H1 (cell line): ENCODE measurements at regions not wholly inside any gene's neighbourhood (a gene's known extent, or its start where the extent isn't known, plus 50 kb on each side); places are given as distances from the start of the nearest gene placed in this dataset.

Experiments
- CTCF ChIA-PET: fragments of 300-600 bp; sonication (Branson Sonifier 250); formaldehyde crosslinking; loops from one replicate; lab custom pipeline; 2021; ENCODE audit not compliant: partially characterized antibody; lab: Charles Lee
- POLR2A ChIA-PET: fragments of 300-600 bp; sonication (Branson Sonifier 250); formaldehyde crosslinking; loops from one replicate; lab custom pipeline; 2021; ENCODE audit warnings: inconsistent platforms; ENCODE audit not compliant: partially characterized antibody; lab: Charles Lee
- DNase-seq, 2 experiments: peaks; one replicate each; pipeline versions ENCODE4 v3.0.0 to v3.0.0-alpha.2; 2010 to 2022; ENCODE audit warnings: low spot score in 2 of 2, low read depth in 1 of 2, mixed read lengths in 1 of 2
- FAIRE-seq: peaks from 2 replicates; lab custom pipeline; 2011; peaks lifted over from hg19 to GRCh38; lab: Jason Lieb, UNC
- H2AFZ ChIP-seq: 2 replicates; pipeline ENCODE4 v1.8.1; 2012; ENCODE audit warnings: low read length, inconsistent platforms
- H2AK5ac ChIP-seq: 2 replicates; pipeline ENCODE4 v1.6.1; 2013; ENCODE audit warnings: low read depth, low read length
- H2BK120ac ChIP-seq: replicated peaks from 2 replicates; pipeline ENCODE3; 2013; ENCODE audit warnings: low read depth, low read length, inconsistent platforms
- H2BK12ac ChIP-seq: 2 replicates; pipeline ENCODE4 v1.6.1; 2013; ENCODE audit warnings: low read depth, low read length
- H2BK15ac ChIP-seq: 2 replicates; pipeline ENCODE4 v1.6.1; 2013; ENCODE audit warnings: low read length
- H2BK20ac ChIP-seq: 2 replicates; pipeline ENCODE4 v1.6.1; 2013; ENCODE audit warnings: low read length
- H2BK5ac ChIP-seq: 2 replicates; pipeline ENCODE4 v1.6.1; 2013; ENCODE audit warnings: low read depth, low read length
- H3K14ac ChIP-seq: 2 replicates; pipeline ENCODE4 v1.6.1; 2013; ENCODE audit warnings: inconsistent platforms; ENCODE audit not compliant: insufficient read length
- H3K18ac ChIP-seq: 2 replicates; pipeline ENCODE4 v1.6.1; 2013; ENCODE audit warnings: low read length; ENCODE audit errors: extremely low read depth
- H3K23ac ChIP-seq: 2 replicates; pipeline ENCODE4 v1.6.1; 2013; ENCODE audit warnings: inconsistent platforms; ENCODE audit not compliant: insufficient read length
- H3K23me2 ChIP-seq: 2 replicates; pipeline ENCODE4 v1.6.1; 2013; ENCODE audit warnings: low read depth, low read length
- H3K27ac ChIP-seq: 2 replicates; pipeline ENCODE4 v1.6.1; 2011; ENCODE audit warnings: low read depth, low read length, inconsistent platforms
- H3K27me3 ChIP-seq, 4 experiments: replicated peaks in 1 of 4; 1 replicate in 1 of 4; 2 replicates in 3 of 4; pipeline versions ENCODE4 v1.6.1 to v1.8.1; 2011 to 2013; ENCODE audit warnings: low read length in 3 of 4, mild to moderate bottlenecking in 3 of 4, inconsistent platforms in 2 of 4, mixed read lengths in 2 of 4, moderate library complexity in 1 of 4; ENCODE audit not compliant: control insufficient read depth in 3 of 4, insufficient read depth in 3 of 4; ENCODE audit errors: extremely low read depth in 1 of 4
- H3K36me3 ChIP-seq, 4 experiments: 2 replicates each; pipeline versions ENCODE4 v1.6.1 to v1.8.1; 2011 to 2013; ENCODE audit warnings: mild to moderate bottlenecking in 4 of 4, low read length in 3 of 4, moderate library complexity in 2 of 4, control low read depth in 1 of 4, inconsistent platforms in 1 of 4; ENCODE audit not compliant: insufficient read depth in 4 of 4, control insufficient read depth in 2 of 4
- H3K4ac ChIP-seq: replicated peaks from 2 replicates; pipeline ENCODE3; 2013; ENCODE audit warnings: low read length, low read depth, mixed read lengths, inconsistent platforms; ENCODE audit not compliant: insufficient read length
- H3K4me1 ChIP-seq, 4 experiments: replicated peaks in 1 of 4; 1 replicate in 1 of 4; 2 replicates in 3 of 4; pipeline versions ENCODE4 v1.6.1 to v1.8.1; 2011 to 2013; ENCODE audit warnings: low read length in 3 of 4, inconsistent platforms in 2 of 4, mixed read lengths in 1 of 4; ENCODE audit not compliant: insufficient read depth in 4 of 4, control insufficient read depth in 3 of 4
- H3K4me2 ChIP-seq, 2 experiments: 2 replicates each; pipeline versions ENCODE4 v1.6.1 to v1.8.1; 2011 to 2013; ENCODE audit warnings: low read depth in 2 of 2, low read length in 2 of 2, control low read depth in 1 of 2, inconsistent platforms in 1 of 2, mild to moderate bottlenecking in 1 of 2; ENCODE audit not compliant: insufficient read depth in 1 of 2
- H3K4me3 ChIP-seq, 4 experiments: fragments of 200-600, 300-600 bp in 1 of 4; sonication (generic), shearing (Covaris generic), sonication (Bioruptor Twin) in 1 of 4; 2 replicates each; pipeline versions ENCODE4 v1.5.1 to v1.8.1; 2011 to 2016; ENCODE audit warnings: low read length in 4 of 4, low read depth in 3 of 4, control low read depth in 2 of 4, inconsistent platforms in 2 of 4, mild to moderate bottlenecking in 2 of 4, mixed read lengths in 1 of 4, moderate library complexity in 1 of 4; ENCODE audit not compliant: insufficient read depth in 2 of 4; ENCODE audit errors: extremely low read depth in 1 of 4
- H3K56ac ChIP-seq: replicated peaks from 2 replicates; pipeline ENCODE3; 2013; ENCODE audit warnings: low read depth, mild to moderate bottlenecking, mixed read lengths, low read length, inconsistent platforms; ENCODE audit not compliant: insufficient read length
- H3K79me1 ChIP-seq: 2 replicates; pipeline ENCODE4 v1.6.1; 2013; ENCODE audit warnings: low read depth, low read length, control low read depth
- H3K79me2 ChIP-seq, 2 experiments: 2 replicates each; pipeline versions ENCODE4 v1.6.1 to v1.8.1; 2012 to 2013; ENCODE audit warnings: low read length in 2 of 2, mild to moderate bottlenecking in 2 of 2, inconsistent platforms in 1 of 2; ENCODE audit not compliant: insufficient read depth in 2 of 2, control insufficient read depth in 1 of 2
- H3K9ac ChIP-seq, 4 experiments: replicated peaks in 1 of 4; 1 replicate in 1 of 4; 2 replicates in 3 of 4; pipeline versions ENCODE4 v1.6.1 to v1.8.1; 2011 to 2013; ENCODE audit warnings: low read depth in 3 of 4, low read length in 3 of 4, control low read depth in 2 of 4, mild to moderate bottlenecking in 2 of 4, moderate library complexity in 2 of 4, inconsistent platforms in 1 of 4; ENCODE audit errors: extremely low read depth in 1 of 4
- H3K9me3 ChIP-seq, 2 experiments: 2 replicates each; pipeline versions ENCODE4 v1.6.1 to v1.8.1; 2012 to 2013; ENCODE audit warnings: mild to moderate bottlenecking in 2 of 2, moderate library complexity in 2 of 2, control low read depth in 1 of 2, inconsistent platforms in 1 of 2, low read depth in 1 of 2, low read length in 1 of 2, mixed read lengths in 1 of 2; ENCODE audit not compliant: insufficient read depth in 2 of 2
- H4K20me1 ChIP-seq, 2 experiments: replicated peaks in 1 of 2; 2 replicates each; pipeline versions ENCODE3 to v1.8.1; 2011 to 2013; ENCODE audit warnings: inconsistent platforms in 2 of 2, low read length in 2 of 2, mild to moderate bottlenecking in 1 of 2; ENCODE audit not compliant: insufficient read depth in 2 of 2, control insufficient read depth in 1 of 2
- H4K5ac ChIP-seq: 2 replicates; pipeline ENCODE4 v1.6.1; 2013; ENCODE audit warnings: low read length, low read depth, mixed read lengths, inconsistent platforms; ENCODE audit not compliant: insufficient read length
- H4K8ac ChIP-seq: 2 replicates; pipeline ENCODE4 v1.8.0; 2013; ENCODE audit warnings: mild to moderate bottlenecking, moderate library complexity, low read length, inconsistent platforms; ENCODE audit not compliant: insufficient read depth; ENCODE audit errors: extremely low read depth
- H4K91ac ChIP-seq: replicated peaks from 2 replicates; pipeline ENCODE3; 2013; ENCODE audit warnings: low read length, mixed read lengths, inconsistent platforms; ENCODE audit not compliant: insufficient read length
- ASH2L ChIP-seq: fragments of 200-600, 300-600 bp; sonication (generic); IDR thresholded peaks from one replicate; pipeline ENCODE4 v1.7.1; 2017; ENCODE audit warnings: low read length
- BCL11A ChIP-seq, 2 experiments: IDR thresholded peaks; one replicate each; pipeline ENCODE4 v1.6.1; 2011; ENCODE audit warnings: low read depth in 2 of 2, low read length in 2 of 2, mild to moderate bottlenecking in 2 of 2
- BRCA1 ChIP-seq: IDR thresholded peaks from 2 replicates; pipeline ENCODE4 v1.6.1; 2012; ENCODE audit warnings: low read depth, low read length, improper control_type of control experiment
- CHD2 ChIP-seq: IDR thresholded peaks from 2 replicates; pipeline ENCODE4 v1.6.1; 2012; ENCODE audit warnings: low read length, improper control_type of control experiment
- CREB1 ChIP-seq: IDR thresholded peaks from 2 replicates; pipeline ENCODE4 v1.6.1; 2012; ENCODE audit warnings: inconsistent platforms
- CTBP2 ChIP-seq: IDR thresholded peaks from 2 replicates; pipeline ENCODE4 v1.7.0; 2011; ENCODE audit warnings: borderline replicate concordance, mild to moderate bottlenecking, moderate library complexity, mixed read lengths, low read length; ENCODE audit not compliant: insufficient read depth, insufficient read length
- EGR1 ChIP-seq: IDR thresholded peaks from 2 replicates; pipeline ENCODE4 v1.6.1; 2011; ENCODE audit warnings: low read depth, low read length, borderline replicate concordance
- EP300 ChIP-seq, 2 experiments: IDR thresholded peaks; 1 replicate in 1 of 2; 2 replicates in 1 of 2; pipeline ENCODE4 v1.6.1; 2011 to 2012; ENCODE audit warnings: low read depth in 2 of 2, low read length in 2 of 2, mild to moderate bottlenecking in 2 of 2, borderline replicate concordance in 1 of 2, inconsistent platforms in 1 of 2, moderate library complexity in 1 of 2
- FOSL1 ChIP-seq: IDR thresholded peaks from 2 replicates; pipeline ENCODE4 v1.6.1; 2011; ENCODE audit warnings: mild to moderate bottlenecking, low read depth, low read length, moderate library complexity; ENCODE audit not compliant: insufficient read depth
- HDAC6 ChIP-seq: IDR thresholded peaks from one replicate; pipeline ENCODE4 v1.7.1; 2012; ENCODE audit warnings: low read depth, mild to moderate bottlenecking, inconsistent platforms, low read length, moderate library complexity
- SAP30 ChIP-seq: fragments of 300-600 bp; sonication (generic); IDR thresholded peaks from 2 replicates; pipeline ENCODE4 v1.7.1; 2012; ENCODE audit warnings: low read length, moderate library complexity, mild to moderate bottlenecking, inconsistent platforms; ENCODE audit not compliant: insufficient read depth, insufficient replicate concordance
- SIX5 ChIP-seq: IDR thresholded peaks from 2 replicates; pipeline ENCODE4 v1.6.1; 2011; ENCODE audit warnings: mild to moderate bottlenecking, low read depth, low read length
- ZNF274 ChIP-seq: IDR thresholded peaks from 2 replicates; pipeline ENCODE4 v1.7.0; 2012; ENCODE audit warnings: low read length, borderline replicate concordance; ENCODE audit errors: extremely low read depth
- WGBS, 2 experiments: shearing (Covaris generic) in 1 of 2; methylation state at CpG; one replicate each; pipeline versions ENCODE4 v1.1.6 to v1.1.7; 2013 to 2015; ENCODE audit warnings: low lambda C conversion rate in 2 of 2, mixed read lengths in 2 of 2, inconsistent platforms in 1 of 2, low coverage in 1 of 2, missing lambda C conversion rate in 1 of 2; ENCODE audit not compliant: insufficient replicate concordance in 2 of 2, insufficient coverage in 1 of 2, insufficient read length in 1 of 2; ENCODE audit errors: extremely low coverage in 1 of 2, missing lambda C conversion rate in 1 of 2; 5-methylcytosine and 5-hydroxymethylcytosine counted together
- TF ChIP-seq, protein P1 (sequence below): IDR thresholded peaks from 2 replicates; pipeline ENCODE4 v1.6.1; 2012; ENCODE audit warnings: low read length, inconsistent platforms

GRCh38 chr2:226561962-226562361 is 237.7 kb downstream of the IRS1 start:
- no peak overlapping the region for H2BK120ac ChIP-seq

More at GRCh38 chr2:226561962-226562361, 237.7 kb downstream of the IRS1 start:
- Histone ChIP-seq H4K5ac (no peak overlapping the region), H3K4me1 (no peaks in the 10 kb centered on the region), H4K20me1 (no peaks in the 10 kb centered on the region), H3K56ac (no peak overlapping the region), H3K4me2 (no peak overlapping the region), H3K23me2 (no peaks in the 10 kb centered on the region), H3K9me3 (no peaks in the 10 kb centered on the region), H3K27ac (no peak overlapping the region), H3K79me1 (no peaks in the 10 kb centered on the region), H3K4me3 (no peak overlapping the region), H3K9ac (no peak overlapping the region), H2AK5ac (no peak overlapping the region), H4K8ac (no peak overlapping the region), H3K18ac (no peak overlapping the region), H3K79me2 (no peaks in the 10 kb centered on the region), H2BK12ac (no peak overlapping the region), H3K23ac (no peak overlapping the region), H4K91ac (no peak overlapping the region), H3K36me3 (no peaks in the 10 kb centered on the region), H2BK5ac (no peak overlapping the region), H2BK20ac (no peak overlapping the region), H2BK15ac (no peak overlapping the region), H3K4ac (no peak overlapping the region), H2AFZ (no peak overlapping the region), H3K27me3 (no peaks in the 10 kb centered on the region), H3K14ac (no peak overlapping the region)
- POLR2A ChIA-PET = no interaction called here
- no peak for TF ChIP-seq CTBP2
- TF ChIP-seq ASH2L = no peak
- TF ChIP-seq, protein P1, sequence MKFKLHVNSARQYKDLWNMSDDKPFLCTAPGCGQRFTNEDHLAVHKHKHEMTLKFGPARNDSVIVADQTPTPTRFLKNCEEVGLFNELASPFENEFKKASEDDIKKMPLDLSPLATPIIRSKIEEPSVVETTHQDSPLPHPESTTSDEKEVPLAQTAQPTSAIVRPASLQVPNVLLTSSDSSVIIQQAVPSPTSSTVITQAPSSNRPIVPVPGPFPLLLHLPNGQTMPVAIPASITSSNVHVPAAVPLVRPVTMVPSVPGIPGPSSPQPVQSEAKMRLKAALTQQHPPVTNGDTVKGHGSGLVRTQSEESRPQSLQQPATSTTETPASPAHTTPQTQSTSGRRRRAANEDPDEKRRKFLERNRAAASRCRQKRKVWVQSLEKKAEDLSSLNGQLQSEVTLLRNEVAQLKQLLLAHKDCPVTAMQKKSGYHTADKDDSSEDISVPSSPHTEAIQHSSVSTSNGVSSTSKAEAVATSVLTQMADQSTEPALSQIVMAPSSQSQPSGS = no peak
- TF ChIP-seq FOSL1 = no peak
- TF ChIP-seq BCL11A (IDR thresholded peaks at IDR 0.05; ENCODE audit: low read depth in 2 of 2, low read length in 2 of 2) = no peak
- no peak for TF ChIP-seq CHD2
- TF ChIP-seq EGR1 = no peak
- TF ChIP-seq HDAC6 = no peak
- no peak for TF ChIP-seq SAP30
- no peak for TF ChIP-seq EP300 (IDR thresholded peaks at IDR 0.05; ENCODE audit: borderline replicate concordance in 1 of 2, low read depth in 2 of 2, low read length in 2 of 2)
- TF ChIP-seq CREB1 = no peak
- TF ChIP-seq BRCA1 = no peak
- TF ChIP-seq ZNF274 = no peak
- TF ChIP-seq SIX5 = no peak
- CTCF ChIA-PET = no interaction called here
- WGBS, 2 experiments = 100% methylated on average over 1 of the region's 1 CpG; no CpG with 5 or more reads in 1 of the 2 experiments
- DNase-seq = no peak
- FAIRE-seq = no peak
